ENCODE measurements at regions not wholly inside any gene's neighbourhood (a gene's known extent, or its start where the extent isn't known, plus 50 kb on each side); places are given as distances from the start of the nearest gene placed in this dataset.

DNA sequence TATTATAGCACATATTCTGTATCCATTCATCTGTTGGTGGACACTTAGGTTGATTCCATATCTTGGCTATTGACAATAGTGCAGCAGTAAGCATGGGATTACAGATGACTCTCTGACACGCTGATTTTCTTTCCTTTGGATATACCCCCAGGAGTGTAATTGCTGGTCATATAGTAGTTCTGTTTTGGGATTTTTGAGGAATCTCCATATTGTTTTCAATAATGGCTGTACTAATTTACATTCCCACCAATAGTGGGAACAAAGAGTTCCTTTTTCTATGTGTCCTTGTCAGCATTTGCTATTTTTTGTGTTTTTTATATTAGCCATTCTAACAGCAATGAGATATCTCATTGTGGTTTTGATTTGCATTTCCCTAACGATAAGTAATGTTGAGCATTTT, 309.0 kb upstream of the JARID2 start:
- no peaks in the 10 kb centered on the region for H3K36me3 Mint-ChIP-seq (ENCODE audit: low read depth)
- no peak for TF ChIP-seq CTCF (IDR thresholded peaks at IDR 0.05)
- H3K27ac Mint-ChIP-seq: no peak overlapping the region
- no peaks in the 10 kb centered on the region for H3K9me3 Mint-ChIP-seq
- H3K4me3 Mint-ChIP-seq: no peak overlapping the region
- ChIA-PET POLR2A (interaction anchor here (0.6 to 0.7 kb wide), 3 partner anchors 10 to 714 kb away, joined by 5 to 8 read pairs (median 7); no protein-coding TSS in a partner anchor), CTCF (no interaction called here)
- no peaks in the 10 kb centered on the region for H3K4me1 Mint-ChIP-seq
- DNase-seq (no peak), ATAC-seq (ENCODE audit: low read depth) (no peak)
- intact Hi-C loops (cut with micrococcal nuclease): no loop called here
- no peaks in the 10 kb centered on the region for H3K27me3 Mint-ChIP-seq

DNA sequence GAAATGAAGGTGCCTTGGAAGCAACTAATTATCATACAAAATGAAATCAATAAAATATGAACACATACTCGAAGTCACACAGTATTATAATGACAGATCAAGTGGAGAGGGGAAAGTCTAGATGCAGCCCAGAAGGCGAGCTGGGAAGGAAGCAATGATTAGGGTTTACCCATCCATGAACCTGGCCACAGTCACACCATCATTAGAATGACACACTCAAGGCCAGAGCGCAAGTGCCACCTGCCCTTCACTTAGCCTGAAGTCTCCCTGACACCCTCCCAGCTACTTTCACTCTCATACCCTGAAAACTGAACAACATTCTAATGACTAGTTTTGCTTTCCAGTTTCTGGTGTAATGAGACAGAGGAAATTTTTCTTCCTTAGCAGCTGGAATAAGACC, 302.8 kb upstream of the JARID2 start:
- DNase-seq (no peak), ATAC-seq (ENCODE audit: low read depth) (no peak)
- H3K4me1 Mint-ChIP-seq: peaks cover 14% of the 10 kb centered on the region
- POLR2A ChIA-PET: interaction anchor here (0.7 kb wide), 1 partner anchor 189 kb away, joined by 5 read pairs; no protein-coding TSS in a partner anchor
- no peaks in the 10 kb centered on the region for H3K27me3 Mint-ChIP-seq
- no peak for TF ChIP-seq CTCF (IDR thresholded peaks at IDR 0.05)
- intact Hi-C loops (cut with micrococcal nuclease): no loop called here
- CTCF ChIA-PET: no interaction called here
- H3K27ac Mint-ChIP-seq: no peak overlapping the region
- no peak overlapping the region for H3K4me3 Mint-ChIP-seq
- H3K9me3 Mint-ChIP-seq: peaks cover 2% of the 10 kb centered on the region
- H3K36me3 Mint-ChIP-seq (ENCODE audit: low read depth): no peaks in the 10 kb centered on the region

- Mint-ChIP-seq H3K4me3 (no peak overlapping the region), H3K9me3 (peaks cover 2% of the 10 kb centered on the region), H3K27ac (no peak overlapping the region), H3K36me3 (ENCODE audit: low read depth) (no peaks in the 10 kb centered on the region), H3K4me1 (peaks cover 14% of the 10 kb centered on the region), H3K27me3 (no peaks in the 10 kb centered on the region)
- intact Hi-C loops (cut with micrococcal nuclease): no loop called here
- ChIA-PET POLR2A (no interaction called here), CTCF (no interaction called here)
- DNase-seq: no peak
- no peak for TF ChIP-seq CTCF (IDR thresholded peaks at IDR 0.05)
- no peak for ATAC-seq (ENCODE audit: low read depth)
These were observed 301.3 kb upstream of the JARID2 start for GRCh38 chr6:14944593-14944992.

- peaks cover 14% of the 10 kb centered on the region for H3K4me1 Mint-ChIP-seq
- ChIA-PET CTCF (no interaction called here), POLR2A (no interaction called here)
- intact Hi-C loops (cut with micrococcal nuclease): no loop called here
- no peaks in the 10 kb centered on the region for H3K27me3 Mint-ChIP-seq
- peaks cover 2% of the 10 kb centered on the region for H3K9me3 Mint-ChIP-seq
- H3K4me3 Mint-ChIP-seq: no peak overlapping the region
- TF ChIP-seq CTCF (IDR thresholded peaks at IDR 0.05): no peak
- no peaks in the 10 kb centered on the region for H3K36me3 Mint-ChIP-seq (ENCODE audit: low read depth)
- H3K27ac Mint-ChIP-seq: no peak overlapping the region
- ATAC-seq (ENCODE audit: low read depth): no peak
- DNase-seq: no peak
These were observed 300.2 kb upstream of the JARID2 start for GRCh38 chr6:14945461-14946185.

GRCh38 chr6:14946753-14947152, 299.1 kb upstream of the JARID2 start:
- POLR2A ChIA-PET: interaction anchor here (0.6 to 0.7 kb wide), 2 partner anchors 10 to 1022 kb away, joined by 5 to 7 read pairs; partner anchors contain the start of gene RNF182
- Mint-ChIP-seq H3K4me1 (peaks cover 14% of the 10 kb centered on the region), H3K27ac (no peak overlapping the region), H3K36me3 (ENCODE audit: low read depth) (no peaks in the 10 kb centered on the region), H3K9me3 (peaks cover 2% of the 10 kb centered on the region), H3K4me3 (no peak overlapping the region), H3K27me3 (no peaks in the 10 kb centered on the region)
- no peak for DNase-seq
- TF ChIP-seq CTCF (IDR thresholded peaks at IDR 0.05): no peak
- intact Hi-C loops (cut with micrococcal nuclease): no loop called here
- ATAC-seq (ENCODE audit: low read depth): no peak
- CTCF ChIA-PET: no interaction called here

All from activated B cell treated with CpG ODN at 0.5 μM for 24 hours (primary cell).